ENCODE measurements at regions not wholly inside any gene's neighbourhood (a gene's known extent, or its start where the extent isn't known, plus 50 kb on each side); places are given as distances from the start of the nearest gene placed in this dataset.

GRCh38 chr18:30086351-30086750, 956.2 kb downstream of the DSC3 start:
- ATAC-seq (no peak), DNase-seq (no peak)
- no peak for TF ChIP-seq CTCF (IDR thresholded peaks at IDR 0.05)
- Histone ChIP-seq H3K4me3 (no peak overlapping the region), H3K4me1 (ENCODE audit: low read depth) (no peaks in the 10 kb centered on the region), H3K9me3 (peaks cover 15% of the 10 kb centered on the region), H3K36me3 (ENCODE audit: low read depth) (no peaks in the 10 kb centered on the region)
- intact Hi-C loops (cut with DNase I, micrococcal nuclease): no loop called here

GRCh38 chr18:30081122-30081521, 961.4 kb downstream of the DSC3 start:
- intact Hi-C loops (cut with DNase I, micrococcal nuclease): no loop called here
- H3K36me3 ChIP-seq (ENCODE audit: low read depth): no peaks in the 10 kb centered on the region
- TF ChIP-seq CTCF (IDR thresholded peaks at IDR 0.05): no peak
- no peak for ATAC-seq
- H3K4me1 ChIP-seq (ENCODE audit: low read depth): no peaks in the 10 kb centered on the region
- DNase-seq: no peak
- H3K9me3 ChIP-seq: peaks cover 26% of the 10 kb centered on the region
- H3K4me3 ChIP-seq: no peak overlapping the region

- DNase-seq (no peak), ATAC-seq (no peak)
- no peaks in the 10 kb centered on the region for H3K4me1 ChIP-seq (ENCODE audit: low read depth)
- no peak overlapping the region for H3K4me3 ChIP-seq
- H3K36me3 ChIP-seq (ENCODE audit: low read depth): no peaks in the 10 kb centered on the region
- TF ChIP-seq CTCF (IDR thresholded peaks at IDR 0.05): no peak
- intact Hi-C loops (cut with DNase I, micrococcal nuclease): no loop called here
- peaks cover 30% of the 10 kb centered on the region for H3K9me3 ChIP-seq
These were observed 969.7 kb downstream of the DSC3 start for GRCh38 chr18:30072609-30073385.

GRCh38 chr18:30066288-30066687, 976.3 kb downstream of the DSC3 start:
- intact Hi-C loops (cut with DNase I, micrococcal nuclease): no loop called here
- no peaks in the 10 kb centered on the region for H3K4me1 ChIP-seq (ENCODE audit: low read depth)
- no peak for TF ChIP-seq CTCF (IDR thresholded peaks at IDR 0.05)
- H3K4me3 ChIP-seq: no peak overlapping the region
- ATAC-seq (no peak), DNase-seq (no peak)
- H3K9me3 ChIP-seq: peaks cover 6% of the 10 kb centered on the region
- no peaks in the 10 kb centered on the region for H3K36me3 ChIP-seq (ENCODE audit: low read depth)

GRCh38 chr18:30057398-30057797, 985.1 kb downstream of the DSC3 start:
- TF ChIP-seq CTCF (IDR thresholded peaks at IDR 0.05): no peak
- no peaks in the 10 kb centered on the region for H3K4me1 ChIP-seq (ENCODE audit: low read depth)
- H3K4me3 ChIP-seq: no peak overlapping the region
- ATAC-seq: no peak
- intact Hi-C loops (cut with DNase I, micrococcal nuclease): no loop called here
- no peak for DNase-seq
- peaks cover 8% of the 10 kb centered on the region for H3K9me3 ChIP-seq
- H3K36me3 ChIP-seq (ENCODE audit: low read depth): no peaks in the 10 kb centered on the region

Data from mucosa of descending colon (tissue), 3 donors.